ENCODE measurements at regions not wholly inside any gene's neighbourhood (a gene's known extent, or its start where the extent isn't known, plus 50 kb on each side); places are given as distances from the start of the nearest gene placed in this dataset.

- TF ChIP-seq CTCF (IDR thresholded peaks at IDR 0.05; ENCODE audit: borderline replicate concordance, insufficient read depth, low read depth, low read length): no peak
- no peak overlapping the region for H3K4me3 ChIP-seq (ENCODE audit: low read depth, low read length)
These were observed 159.2 kb upstream of the C9orf72 start for GRCh38 chr9:27732494-27732893.

GRCh38 chr9:27743490-27743889 is 170.2 kb upstream of the C9orf72 start:
- TF ChIP-seq CTCF (IDR thresholded peaks at IDR 0.05; ENCODE audit: borderline replicate concordance, insufficient read depth, low read depth, low read length): no peak

GRCh38 chr9:27747450-27747849 is 174.2 kb upstream of the C9orf72 start:
- no peak overlapping the region for H3K4me3 ChIP-seq (ENCODE audit: low read depth, low read length)
- TF ChIP-seq CTCF (IDR thresholded peaks at IDR 0.05; ENCODE audit: borderline replicate concordance, insufficient read depth, low read depth, low read length): no peak

More at GRCh38 chr9:27743490-27743889, 170.2 kb upstream of the C9orf72 start:
- no peak overlapping the region for H3K4me3 ChIP-seq (ENCODE audit: low read depth, low read length)

GRCh38 chr9:27749838-27750237 is 176.6 kb upstream of the C9orf72 start:
- TF ChIP-seq CTCF (IDR thresholded peaks at IDR 0.05; ENCODE audit: borderline replicate concordance, insufficient read depth, low read depth, low read length): no peak
- H3K4me3 ChIP-seq (ENCODE audit: low read depth, low read length): no peak overlapping the region

- H3K4me3 ChIP-seq (ENCODE audit: low read depth, low read length): no peak overlapping the region
- TF ChIP-seq CTCF (IDR thresholded peaks at IDR 0.05; ENCODE audit: borderline replicate concordance, insufficient read depth, low read depth, low read length): no peak
These were observed 177.3 kb upstream of the C9orf72 start for GRCh38 chr9:27750566-27750965.

- no peak overlapping the region for H3K4me3 ChIP-seq (ENCODE audit: low read depth, low read length)
- TF ChIP-seq CTCF (IDR thresholded peaks at IDR 0.05; ENCODE audit: borderline replicate concordance, insufficient read depth, low read depth, low read length): no peak
These were observed 178.8 kb upstream of the C9orf72 start for GRCh38 chr9:27752069-27752468.

GRCh38 chr9:27755846-27756245 is 182.6 kb upstream of the C9orf72 start:
- H3K4me3 ChIP-seq (ENCODE audit: low read depth, low read length): no peak overlapping the region
- no peak for TF ChIP-seq CTCF (IDR thresholded peaks at IDR 0.05; ENCODE audit: borderline replicate concordance, insufficient read depth, low read depth, low read length)

All from GM12875 (cell line).